ENCODE measurements at regions not wholly inside any gene's neighbourhood (a gene's known extent, or its start where the extent isn't known, plus 50 kb on each side); places are given as distances from the start of the nearest gene placed in this dataset.
"Not testable (repeated sequence)": the region's sequence is repeated elsewhere in the genome, so short reads cannot be mapped to it uniquely, and the experiment has no call there.

GRCh38 chr9:28413471-28413870 is 840.2 kb upstream of the C9orf72 start:
- FAIRE-seq, result no peak
- DNase-seq (ENCODE audit: insufficient read length, low spot score), result no peak

- DNase-seq (ENCODE audit: insufficient read length, low spot score) (no peak), FAIRE-seq (peak; percentile 40)
These were observed 850.0 kb upstream of the C9orf72 start for GRCh38 chr9:28423255-28423654.

- DNase-seq (ENCODE audit: insufficient read length, low spot score) (no peak), FAIRE-seq (no peak)
These were observed 862.2 kb upstream of the C9orf72 start for GRCh38 chr9:28435456-28435855.

- DNase-seq (ENCODE audit: insufficient read length, low spot score) (no peak), FAIRE-seq (no peak)
These were observed 866.4 kb upstream of the C9orf72 start for GRCh38 chr9:28439688-28440087.

DNA sequence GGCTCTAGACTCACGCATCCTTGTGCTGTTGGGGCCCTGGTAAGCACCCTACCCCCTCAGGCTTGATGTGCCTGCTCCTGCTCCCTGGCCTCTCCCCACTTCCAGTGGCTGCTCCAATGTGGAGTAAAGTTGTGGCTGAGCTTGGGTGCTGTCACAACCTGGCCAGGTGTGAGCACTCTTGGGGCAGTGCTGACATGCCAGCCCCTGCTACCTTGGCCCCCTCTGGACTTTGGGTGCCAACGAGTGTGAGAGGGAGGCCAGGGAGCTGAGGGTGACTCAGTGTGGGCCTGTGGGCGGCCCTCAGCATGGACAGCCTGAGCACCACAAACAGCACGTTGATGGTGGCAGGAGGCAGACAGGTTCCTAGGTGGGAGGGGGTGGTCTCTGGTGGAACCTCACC is 870.2 kb upstream of the C9orf72 start:
- FAIRE-seq (no peak), DNase-seq (ENCODE audit: insufficient read length, low spot score) (no peak)

DNA sequence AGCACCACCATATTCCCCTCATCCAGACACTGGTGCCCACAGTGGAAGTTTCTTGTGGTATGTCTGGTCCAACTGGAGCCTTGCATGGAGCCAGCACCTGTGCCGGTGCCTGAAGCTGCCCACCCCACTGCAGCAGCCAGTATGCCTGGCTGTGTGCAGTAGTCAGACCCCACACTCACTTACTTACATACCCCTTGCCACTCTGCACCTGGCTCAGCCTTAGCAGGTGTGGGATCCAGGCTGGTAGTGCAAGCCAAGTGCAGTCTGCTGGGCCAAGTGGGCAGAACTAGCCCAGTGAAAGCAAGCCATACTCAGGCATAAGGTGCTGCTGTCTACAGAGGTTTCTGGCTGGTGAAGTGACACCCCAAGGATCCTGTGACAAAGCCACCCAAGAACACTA is 871.4 kb upstream of the C9orf72 start:
- no peak for DNase-seq (ENCODE audit: insufficient read length, low spot score)
- FAIRE-seq, result no peak

DNA sequence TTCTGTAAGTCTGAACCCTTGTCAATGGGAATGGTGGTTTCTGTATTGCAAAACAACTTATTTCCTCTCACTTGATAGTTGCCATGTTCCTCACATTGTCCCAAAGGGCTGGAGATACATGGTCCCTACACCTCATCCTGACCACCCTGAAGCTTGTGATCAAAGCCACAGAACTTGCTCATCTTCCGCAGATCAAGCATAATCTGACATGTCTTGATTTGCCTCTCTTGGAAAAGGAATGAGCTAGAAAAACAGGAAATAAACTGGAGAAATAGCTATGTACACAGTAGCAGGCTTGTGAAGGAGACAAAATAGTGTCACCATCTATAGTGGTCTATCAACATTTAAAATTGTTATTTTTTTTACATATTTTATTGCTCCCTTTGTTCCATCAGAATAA is 871.9 kb upstream of the C9orf72 start:
- FAIRE-seq, result no peak
- DNase-seq (ENCODE audit: insufficient read length, low spot score), result no peak

GRCh38 chr9:28453918-28454317 is 880.6 kb upstream of the C9orf72 start:
- FAIRE-seq, result no peak
- DNase-seq (ENCODE audit: insufficient read length, low spot score), result no peak

DNA sequence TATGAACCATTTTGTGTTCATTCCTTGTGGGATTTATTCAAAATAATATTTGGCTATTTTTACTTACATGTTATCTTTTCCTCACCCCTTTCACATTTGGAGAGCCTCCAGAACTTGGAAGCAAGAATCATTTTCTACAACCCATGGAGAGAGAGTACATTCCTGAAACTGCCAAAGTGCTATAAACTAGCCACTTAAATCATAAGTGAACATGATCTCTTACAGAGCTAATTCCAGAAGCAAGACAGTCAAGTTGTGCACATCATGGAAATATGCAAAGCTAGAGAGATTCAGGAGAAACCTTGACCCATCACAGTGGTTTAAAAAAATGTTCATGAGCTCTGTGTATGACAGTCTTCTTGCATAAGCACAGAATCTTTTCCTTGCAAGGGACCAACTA is 883.6 kb upstream of the C9orf72 start:
- no peak for DNase-seq (ENCODE audit: insufficient read length, low spot score)
- FAIRE-seq, result no peak

DNA sequence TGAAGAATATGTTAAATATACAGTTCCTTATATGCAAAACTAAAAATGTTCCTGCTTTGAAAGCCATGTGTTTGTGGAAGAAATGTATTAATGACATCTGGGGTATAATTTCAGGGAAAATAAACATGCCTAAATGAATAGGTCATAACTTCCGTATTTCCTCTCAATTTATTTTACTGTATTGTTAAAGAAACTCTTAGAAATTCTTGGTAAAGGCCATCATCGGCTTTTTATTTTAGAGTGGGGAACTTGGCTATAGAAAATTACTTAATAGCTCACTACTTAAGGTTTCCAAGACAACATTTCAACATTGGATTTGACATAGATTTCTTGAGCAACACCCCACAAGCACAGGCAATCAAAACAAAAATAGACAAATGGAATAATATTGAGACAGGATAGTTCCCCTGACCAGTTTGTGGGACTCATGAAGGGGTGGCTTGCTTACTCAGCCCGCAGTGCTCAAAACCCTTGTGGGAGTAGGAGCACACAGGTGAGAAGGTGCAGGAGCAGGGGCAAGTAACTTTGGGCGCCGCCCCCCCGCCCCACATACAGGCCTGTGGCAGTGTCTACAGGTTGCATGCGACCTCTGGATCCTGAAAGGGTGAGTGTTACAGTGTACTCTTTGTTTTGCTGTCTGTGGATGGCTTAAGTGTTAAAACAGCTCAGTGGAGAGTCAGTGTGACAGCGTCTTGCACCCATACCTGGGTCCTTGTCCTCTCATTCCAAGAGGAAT is 891.4 kb upstream of the C9orf72 start:
- DNase-seq (ENCODE audit: insufficient read length, low spot score) (no peak), FAIRE-seq (no peak)

DNA sequence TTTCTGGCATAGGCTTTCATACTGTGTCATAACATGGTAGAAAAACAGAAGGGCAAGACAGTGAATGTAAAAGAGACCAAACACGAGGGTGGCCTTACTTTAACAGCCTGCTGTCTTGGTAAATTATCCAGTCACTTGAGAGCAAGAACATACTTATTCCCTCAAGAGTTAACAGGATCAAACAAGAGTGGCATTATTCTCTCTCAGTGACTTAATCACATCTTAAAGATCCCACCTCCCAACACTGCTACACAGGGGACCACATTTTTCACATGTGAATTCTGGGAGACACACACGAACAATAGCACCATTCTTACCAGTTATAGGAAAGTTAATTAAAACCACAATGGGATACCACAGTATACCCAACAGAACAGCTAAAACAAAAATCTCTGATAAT is 898.0 kb upstream of the C9orf72 start:
- FAIRE-seq (no peak), DNase-seq (ENCODE audit: insufficient read length, low spot score) (no peak)

GRCh38 chr9:28487561-28487960 is 914.3 kb upstream of the C9orf72 start:
- DNase-seq (ENCODE audit: insufficient read length, low spot score) (no peak), FAIRE-seq (no peak)

GRCh38 chr9:28491121-28491520 is 917.8 kb upstream of the C9orf72 start:
- no peak for DNase-seq (ENCODE audit: insufficient read length, low spot score)
- FAIRE-seq, result no peak

DNA sequence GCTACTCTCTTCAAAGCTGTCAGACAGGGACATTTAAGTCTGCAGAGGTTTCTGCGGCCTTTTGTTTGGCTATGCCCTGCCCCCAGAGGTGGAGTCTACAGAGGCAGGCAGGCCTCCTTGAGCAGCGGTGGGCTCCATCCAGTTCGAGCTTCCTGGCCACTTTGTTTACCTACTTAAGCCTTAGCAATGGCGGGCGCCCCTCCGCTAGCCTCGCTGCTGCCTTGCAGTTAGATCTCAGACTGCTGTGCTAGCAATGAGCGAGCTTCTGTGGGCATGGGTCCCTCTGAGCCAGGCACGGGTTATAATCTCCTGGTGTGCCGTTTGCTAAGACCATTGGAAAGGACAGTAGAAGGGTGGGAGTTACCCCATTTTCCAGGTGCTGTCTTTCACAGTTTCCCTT is 924.9 kb upstream of the C9orf72 start:
- not testable (repeated sequence) for DNase-seq (ENCODE audit: insufficient read length, low spot score); FAIRE-seq

- FAIRE-seq (no peak), DNase-seq (ENCODE audit: insufficient read length, low spot score) (no peak)
These were observed 928.9 kb upstream of the C9orf72 start for GRCh38 chr9:28502189-28502588.

- no peak for FAIRE-seq
- no peak for DNase-seq (ENCODE audit: insufficient read length, low spot score)
These were observed 929.5 kb upstream of the C9orf72 start for GRCh38 chr9:28502741-28503140.

DNA sequence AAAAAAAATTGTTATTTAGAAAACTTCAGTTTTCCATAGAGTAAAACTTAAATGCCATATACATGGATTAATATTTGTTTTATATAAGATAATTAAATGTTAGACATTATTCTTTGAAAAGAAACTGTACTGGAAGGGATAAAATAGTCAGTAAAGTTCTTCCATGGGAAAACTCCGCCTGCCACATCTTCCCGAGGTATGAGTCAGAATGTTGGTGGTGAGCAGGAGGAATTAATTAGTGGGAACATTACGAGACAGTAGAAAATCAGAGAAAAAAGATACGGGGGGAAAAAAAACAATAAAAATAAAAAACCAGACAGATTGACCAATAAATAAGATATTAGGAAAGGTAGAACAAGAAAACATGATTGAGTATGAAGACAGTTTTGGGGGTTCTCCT is 930.3 kb upstream of the C9orf72 start:
- FAIRE-seq (no peak), DNase-seq (ENCODE audit: insufficient read length, low spot score) (no peak)

- FAIRE-seq (no peak), DNase-seq (ENCODE audit: insufficient read length, low spot score) (no peak)
These were observed 945.2 kb upstream of the C9orf72 start for GRCh38 chr9:28518439-28518838.

- FAIRE-seq; DNase-seq (ENCODE audit: insufficient read length, low spot score): not testable (repeated sequence)
These were observed 951.0 kb upstream of the C9orf72 start for GRCh38 chr9:28524309-28524708.

GRCh38 chr9:28528049-28528448 is 954.8 kb upstream of the C9orf72 start:
- FAIRE-seq, result no peak
- DNase-seq (ENCODE audit: insufficient read length, low spot score), result no peak

DNA sequence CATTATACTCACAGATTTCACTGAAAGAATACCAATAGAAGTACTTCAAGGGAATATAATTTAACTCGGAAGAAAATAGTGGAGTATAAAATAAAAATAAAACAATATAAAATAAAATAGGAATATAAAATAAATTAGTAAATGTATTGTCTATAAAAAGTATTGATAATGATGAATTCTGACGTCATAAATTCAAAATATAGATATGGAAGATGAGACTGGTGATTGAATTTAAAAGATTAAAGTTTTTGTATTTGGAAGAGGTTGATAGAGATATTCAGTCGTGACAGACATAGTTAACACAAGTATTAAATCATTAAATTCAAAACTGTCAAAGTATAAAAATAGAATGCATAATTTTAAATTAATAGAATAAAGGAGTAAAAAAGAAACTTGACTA is 964.9 kb upstream of the C9orf72 start:
- DNase-seq (ENCODE audit: insufficient read length, low spot score), result no peak
- no peak for FAIRE-seq

- no peak for DNase-seq (ENCODE audit: insufficient read length, low spot score)
These were observed 966.3 kb upstream of the C9orf72 start for GRCh38 chr9:28539434-28540070.

DNA sequence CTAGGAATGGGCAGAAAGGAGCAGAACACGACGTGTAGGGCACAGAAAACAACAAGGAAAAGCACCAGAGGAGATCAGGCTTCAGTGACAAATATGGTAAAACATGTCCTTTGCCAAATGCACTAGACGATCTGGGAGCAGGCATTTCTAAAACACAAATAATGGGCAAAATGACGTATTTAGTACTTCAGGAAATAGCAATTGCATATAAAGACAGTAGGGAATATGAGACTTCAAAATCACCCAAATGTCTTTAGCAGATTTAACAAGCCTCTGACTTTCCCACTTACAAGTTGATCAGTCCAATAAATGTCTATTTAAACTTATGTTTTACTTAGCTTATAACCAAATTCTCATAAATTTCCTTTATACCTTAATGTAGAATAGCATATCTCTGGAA is 969.6 kb upstream of the C9orf72 start:
- DNase-seq (ENCODE audit: insufficient read length, low spot score) (no peak), FAIRE-seq (no peak)

More at GRCh38 chr9:28539434-28540070, 966.3 kb upstream of the C9orf72 start:
- FAIRE-seq, result no peak
